NT2/D1 (cell line): ENCODE measurements at regions not wholly inside any gene's neighbourhood (a gene's known extent, or its start where the extent isn't known, plus 50 kb on each side); places are given as distances from the start of the nearest gene placed in this dataset.

Source experiments
- SUZ12 ChIP-seq: IDR thresholded peaks from 2 replicates; pipeline ENCODE4 v1.6.1; 2011; ENCODE audit not compliant: insufficient read length, insufficient read depth; ENCODE audit errors: extremely low read depth
- YY1 ChIP-seq: IDR thresholded peaks from 2 replicates; pipeline ENCODE4 v1.6.1; 2011; ENCODE audit not compliant: insufficient read length, insufficient read depth
- ZNF274 ChIP-seq: IDR thresholded peaks from 2 replicates; pipeline ENCODE4 v1.6.1; 2011; ENCODE audit warnings: mild to moderate bottlenecking, low read depth, low read length

GRCh38 chr20:10861090-10861489 is 187.3 kb upstream of the JAG1 start:
- TF ChIP-seq ZNF274 (no peak), YY1 (no peak), SUZ12 (no peak)
